Astrocyte (in vitro differentiated cells and primary cell): ENCODE measurements at regions not wholly inside any gene's neighbourhood (a gene's known extent, or its start where the extent isn't known, plus 50 kb on each side); places are given as distances from the start of the nearest gene placed in this dataset.

Source experiments
- DNase-seq: peaks from one replicate; pipeline ENCODE4 v3.0.0-alpha.2; 2010; ENCODE audit warnings: low read depth
- FAIRE-seq: peaks from 2 replicates; lab custom pipeline; 2011; peaks lifted over from hg19 to GRCh38; lab: Jason Lieb, UNC
- H2AFZ ChIP-seq: 2 replicates; pipeline ENCODE4 v1.6.0; 2012; ENCODE audit warnings: low read depth, low read length, inconsistent platforms
- H3K27ac ChIP-seq: 2 replicates; pipeline ENCODE4 v1.5.1; 2011; ENCODE audit warnings: low read depth, low read length, inconsistent platforms
- H3K27me3 ChIP-seq: 2 replicates; pipeline ENCODE4 v1.6.0; 2011; ENCODE audit warnings: low read length, inconsistent platforms; ENCODE audit not compliant: insufficient read depth
- H3K36me3 ChIP-seq: 2 replicates; pipeline ENCODE4 v1.5.1; 2011; ENCODE audit warnings: low read length, inconsistent platforms; ENCODE audit not compliant: insufficient read depth
- H3K4me1 ChIP-seq: 2 replicates; pipeline ENCODE4 v1.5.1; 2011; ENCODE audit warnings: low read length, inconsistent platforms; ENCODE audit not compliant: insufficient read depth
- H3K4me2 ChIP-seq: 2 replicates; pipeline ENCODE4 v1.6.0; 2012; ENCODE audit warnings: low read length, inconsistent platforms
- H3K4me3 ChIP-seq: 2 replicates; pipeline ENCODE4 v1.5.1; 2011; ENCODE audit warnings: low read depth, mild to moderate bottlenecking, low read length, inconsistent platforms; ENCODE audit not compliant: insufficient read depth
- H3K79me2 ChIP-seq: 2 replicates; pipeline ENCODE4 v1.6.0; 2012; ENCODE audit warnings: mild to moderate bottlenecking, low read length, inconsistent platforms; ENCODE audit not compliant: insufficient read depth
- H3K9ac ChIP-seq: 2 replicates; pipeline ENCODE4 v1.6.0; 2012; ENCODE audit warnings: mild to moderate bottlenecking, low read length, inconsistent platforms
- H3K9me3 ChIP-seq: 2 replicates; pipeline ENCODE4 v1.5.1; 2012; ENCODE audit warnings: low read depth, mild to moderate bottlenecking, low read length, inconsistent platforms; ENCODE audit not compliant: insufficient read depth
- H4K20me1 ChIP-seq: 2 replicates; pipeline ENCODE4 v1.6.0; 2012; ENCODE audit warnings: low read length, inconsistent platforms; ENCODE audit not compliant: insufficient read depth
- H3K27ac Mint-ChIP-seq: one replicate; pipeline ENCODE4 v1.8.0; 2021; ENCODE audit warnings: mild to moderate bottlenecking, mixed read lengths; ENCODE audit not compliant: unreplicated experiment
- H3K27me3 Mint-ChIP-seq: one replicate; pipeline ENCODE4 v1.8.0; 2021; ENCODE audit warnings: low read depth, mixed read lengths; ENCODE audit not compliant: unreplicated experiment
- H3K36me3 Mint-ChIP-seq: one replicate; pipeline ENCODE4 v1.8.0; 2021; ENCODE audit warnings: low read depth, mixed read lengths; ENCODE audit not compliant: unreplicated experiment
- H3K4me1 Mint-ChIP-seq: one replicate; pipeline ENCODE4 v1.8.0; 2021; ENCODE audit warnings: low read depth, mixed read lengths; ENCODE audit not compliant: unreplicated experiment
- H3K4me3 Mint-ChIP-seq: one replicate; pipeline ENCODE4 v1.8.0; 2021; ENCODE audit warnings: mild to moderate bottlenecking, moderate library complexity, mixed read lengths; ENCODE audit not compliant: unreplicated experiment
- H3K9me3 Mint-ChIP-seq: one replicate; pipeline ENCODE4 v1.8.0; 2021; ENCODE audit warnings: mild to moderate bottlenecking, mixed read lengths; ENCODE audit not compliant: unreplicated experiment
- EZH2 ChIP-seq: IDR thresholded peaks from 2 replicates; pipeline ENCODE4 v1.6.1; 2012; ENCODE audit warnings: mild to moderate bottlenecking, low read length, inconsistent platforms; ENCODE audit not compliant: insufficient read depth
- TF ChIP-seq, protein P1 (sequence below): IDR thresholded peaks from 2 replicates; pipeline ENCODE4 v1.5.1; 2011; ENCODE audit warnings: low read depth, mild to moderate bottlenecking, inconsistent platforms, low read length, moderate library complexity; ENCODE audit not compliant: insufficient read depth

DNA sequence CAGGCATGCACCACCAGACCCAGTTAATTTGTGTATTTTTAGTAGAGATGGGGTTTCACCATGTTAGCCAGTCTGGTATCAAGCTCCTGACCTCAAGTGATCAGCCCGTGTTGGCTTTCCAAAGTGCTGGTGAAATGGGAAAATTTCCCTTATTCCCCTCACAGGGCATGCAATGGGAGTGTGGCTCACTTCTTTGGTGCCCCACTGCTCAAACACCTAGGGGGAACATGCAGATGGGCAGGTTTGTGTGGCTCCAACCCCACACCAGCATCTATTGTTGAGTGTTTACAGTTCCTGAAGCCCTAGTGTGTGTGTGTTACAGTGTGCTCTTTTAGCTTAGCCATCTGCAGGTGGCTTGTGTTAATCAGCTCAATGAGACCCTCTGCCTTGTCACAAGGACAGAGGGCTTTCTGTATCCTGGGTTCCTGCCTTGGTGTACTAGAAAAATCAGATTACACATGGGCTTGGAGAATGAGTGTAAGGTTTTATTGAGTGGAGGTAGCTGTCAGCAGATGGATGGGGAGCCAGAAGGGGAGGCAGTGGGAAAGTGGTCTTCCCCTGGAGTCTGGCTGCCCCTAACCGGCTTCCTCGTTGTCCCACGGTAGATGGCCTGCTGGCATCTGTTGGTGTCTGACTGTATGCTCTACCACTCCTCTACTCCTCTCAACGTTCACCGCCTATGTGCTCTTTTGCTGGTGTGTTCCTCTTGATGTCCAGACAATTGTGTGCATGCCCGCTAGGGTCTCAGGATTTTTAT, 248.1 kb upstream of the CBLB start:
- no peaks in the 10 kb centered on the region for H3K9me3 ChIP-seq
- no peaks in the 10 kb centered on the region for H3K79me2 ChIP-seq
- no peaks in the 10 kb centered on the region for H3K27me3 Mint-ChIP-seq
- no peak overlapping the region for H3K9ac ChIP-seq
- no peak for FAIRE-seq
- no peaks in the 10 kb centered on the region for H3K36me3 ChIP-seq
- no peak overlapping the region for H3K4me2 ChIP-seq
- peaks cover 23% of the 10 kb centered on the region for H3K4me1 Mint-ChIP-seq
- H2AFZ ChIP-seq = no peak overlapping the region
- H3K4me3 Mint-ChIP-seq = no peak overlapping the region
- H4K20me1 ChIP-seq = no peaks in the 10 kb centered on the region
- no peaks in the 10 kb centered on the region for H3K36me3 Mint-ChIP-seq
- no peak overlapping the region for H3K27ac ChIP-seq
- no peak overlapping the region for H3K4me3 ChIP-seq
- H3K4me1 ChIP-seq = peaks cover 9% of the 10 kb centered on the region
- no peaks in the 10 kb centered on the region for H3K27me3 ChIP-seq
- no peak for DNase-seq
- peaks cover 4% of the 10 kb centered on the region for H3K9me3 Mint-ChIP-seq
- H3K27ac Mint-ChIP-seq = peak overlapping the region; percentile 19
- TF ChIP-seq, protein P1, sequence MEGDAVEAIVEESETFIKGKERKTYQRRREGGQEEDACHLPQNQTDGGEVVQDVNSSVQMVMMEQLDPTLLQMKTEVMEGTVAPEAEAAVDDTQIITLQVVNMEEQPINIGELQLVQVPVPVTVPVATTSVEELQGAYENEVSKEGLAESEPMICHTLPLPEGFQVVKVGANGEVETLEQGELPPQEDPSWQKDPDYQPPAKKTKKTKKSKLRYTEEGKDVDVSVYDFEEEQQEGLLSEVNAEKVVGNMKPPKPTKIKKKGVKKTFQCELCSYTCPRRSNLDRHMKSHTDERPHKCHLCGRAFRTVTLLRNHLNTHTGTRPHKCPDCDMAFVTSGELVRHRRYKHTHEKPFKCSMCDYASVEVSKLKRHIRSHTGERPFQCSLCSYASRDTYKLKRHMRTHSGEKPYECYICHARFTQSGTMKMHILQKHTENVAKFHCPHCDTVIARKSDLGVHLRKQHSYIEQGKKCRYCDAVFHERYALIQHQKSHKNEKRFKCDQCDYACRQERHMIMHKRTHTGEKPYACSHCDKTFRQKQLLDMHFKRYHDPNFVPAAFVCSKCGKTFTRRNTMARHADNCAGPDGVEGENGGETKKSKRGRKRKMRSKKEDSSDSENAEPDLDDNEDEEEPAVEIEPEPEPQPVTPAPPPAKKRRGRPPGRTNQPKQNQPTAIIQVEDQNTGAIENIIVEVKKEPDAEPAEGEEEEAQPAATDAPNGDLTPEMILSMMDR = no peak
- TF ChIP-seq EZH2 = no peak

DNA sequence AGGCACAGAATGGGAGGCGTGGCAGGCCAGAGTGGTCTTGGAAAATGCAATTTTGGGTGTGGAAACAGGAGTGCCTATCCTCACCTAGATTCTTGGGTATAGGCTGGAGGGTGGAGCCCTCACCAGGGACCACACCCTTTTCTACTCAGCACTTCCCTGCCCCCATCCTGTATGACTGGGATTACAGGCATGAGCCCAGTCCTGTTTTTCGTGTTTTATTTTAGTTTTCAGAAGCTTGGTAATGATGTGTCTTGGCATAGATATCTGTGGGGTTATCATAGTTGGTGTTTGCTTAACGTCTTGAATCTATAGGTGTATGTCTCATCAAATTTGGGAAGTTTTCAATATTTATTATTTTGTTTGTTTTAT, 248.7 kb upstream of the CBLB start:
- no peak for TF ChIP-seq EZH2
- Mint-ChIP-seq H3K36me3 (no peaks in the 10 kb centered on the region), H3K4me1 (peaks cover 23% of the 10 kb centered on the region), H3K27me3 (no peaks in the 10 kb centered on the region), H3K9me3 (peaks cover 4% of the 10 kb centered on the region), H3K4me3 (no peak overlapping the region), H3K27ac (no peak overlapping the region)
- no peak overlapping the region for H3K4me3 ChIP-seq
- no peak overlapping the region for H3K4me2 ChIP-seq
- H3K36me3 ChIP-seq = no peaks in the 10 kb centered on the region
- H3K27ac ChIP-seq = no peak overlapping the region
- no peak overlapping the region for H2AFZ ChIP-seq
- no peaks in the 10 kb centered on the region for H4K20me1 ChIP-seq
- H3K9ac ChIP-seq = no peak overlapping the region
- FAIRE-seq (no peak), DNase-seq (no peak)
- no peaks in the 10 kb centered on the region for H3K27me3 ChIP-seq
- peaks cover 9% of the 10 kb centered on the region for H3K4me1 ChIP-seq
- H3K9me3 ChIP-seq = no peaks in the 10 kb centered on the region
- H3K79me2 ChIP-seq = no peaks in the 10 kb centered on the region

DNA sequence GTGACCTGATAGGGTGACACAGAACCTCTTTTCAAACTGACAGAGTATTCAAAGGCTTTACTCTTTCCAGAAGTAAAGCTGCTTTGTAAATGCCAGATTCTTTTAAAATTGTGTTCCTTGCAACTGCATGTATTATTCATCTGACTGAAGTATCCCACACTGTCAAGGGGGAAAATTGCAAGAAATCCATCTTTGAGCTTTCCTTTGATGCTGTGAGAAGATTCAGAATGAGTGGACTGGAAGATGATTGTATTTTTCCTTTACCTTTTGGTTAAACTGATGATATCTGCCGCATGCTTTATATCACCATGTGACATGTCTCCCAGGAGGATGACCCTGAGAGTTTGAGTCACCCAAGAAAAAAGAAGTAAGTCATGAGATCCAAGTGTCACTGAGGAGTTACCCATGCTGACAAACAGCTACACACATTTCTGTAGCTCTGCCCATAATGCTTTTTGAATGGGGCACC, 250.8 kb upstream of the CBLB start:
- H4K20me1 ChIP-seq = no peaks in the 10 kb centered on the region
- H3K27me3 ChIP-seq = no peaks in the 10 kb centered on the region
- peak overlapping the region; percentile 58 for H3K27ac ChIP-seq
- no peak overlapping the region for H3K9ac ChIP-seq
- H3K36me3 Mint-ChIP-seq = no peaks in the 10 kb centered on the region
- H3K79me2 ChIP-seq = no peaks in the 10 kb centered on the region
- DNase-seq = peak; percentile 80
- peak overlapping the region; percentile 30 for H3K4me2 ChIP-seq
- peaks cover 20% of the 10 kb centered on the region for H3K4me1 Mint-ChIP-seq
- H3K4me3 ChIP-seq = no peak overlapping the region
- no peaks in the 10 kb centered on the region for H3K9me3 ChIP-seq
- FAIRE-seq = no peak
- no peak for TF ChIP-seq EZH2
- TF ChIP-seq, protein P1 = no peak
- no peak overlapping the region for H3K4me3 Mint-ChIP-seq
- H3K4me1 ChIP-seq = peaks cover 9% of the 10 kb centered on the region
- peak overlapping the region; percentile 5 for H3K27ac Mint-ChIP-seq
- H2AFZ ChIP-seq = no peak overlapping the region
- H3K36me3 ChIP-seq = no peaks in the 10 kb centered on the region
- H3K9me3 Mint-ChIP-seq = no peaks in the 10 kb centered on the region
- no peaks in the 10 kb centered on the region for H3K27me3 Mint-ChIP-seq
